ENCODE measurements at regions not wholly inside any gene's neighbourhood (a gene's known extent, or its start where the extent isn't known, plus 50 kb on each side); places are given as distances from the start of the nearest gene placed in this dataset.

GRCh38 chr18:27609221-27609620 lies 424.1 kb upstream of the CHST9 start (continued):
- TF ChIP-seq SP1 (IDR thresholded peaks at IDR 0.05; ENCODE audit: low read depth) = no peak
- TF ChIP-seq, protein P1, sequence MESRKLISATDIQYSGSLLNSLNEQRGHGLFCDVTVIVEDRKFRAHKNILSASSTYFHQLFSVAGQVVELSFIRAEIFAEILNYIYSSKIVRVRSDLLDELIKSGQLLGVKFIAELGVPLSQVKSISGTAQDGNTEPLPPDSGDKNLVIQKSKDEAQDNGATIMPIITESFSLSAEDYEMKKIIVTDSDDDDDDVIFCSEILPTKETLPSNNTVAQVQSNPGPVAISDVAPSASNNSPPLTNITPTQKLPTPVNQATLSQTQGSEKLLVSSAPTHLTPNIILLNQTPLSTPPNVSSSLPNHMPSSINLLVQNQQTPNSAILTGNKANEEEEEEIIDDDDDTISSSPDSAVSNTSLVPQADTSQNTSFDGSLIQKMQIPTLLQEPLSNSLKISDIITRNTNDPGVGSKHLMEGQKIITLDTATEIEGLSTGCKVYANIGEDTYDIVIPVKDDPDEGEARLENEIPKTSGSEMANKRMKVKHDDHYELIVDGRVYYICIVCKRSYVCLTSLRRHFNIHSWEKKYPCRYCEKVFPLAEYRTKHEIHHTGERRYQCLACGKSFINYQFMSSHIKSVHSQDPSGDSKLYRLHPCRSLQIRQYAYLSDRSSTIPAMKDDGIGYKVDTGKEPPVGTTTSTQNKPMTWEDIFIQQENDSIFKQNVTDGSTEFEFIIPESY (IDR thresholded peaks at IDR 0.05; ENCODE audit: extremely low read depth, insufficient replicate concordance, low read length) = no peak
- TF ChIP-seq SIN3A (IDR thresholded peaks at IDR 0.05; ENCODE audit: low read depth) = no peak
- TF ChIP-seq TCF7L2 (IDR thresholded peaks at IDR 0.05; ENCODE audit: borderline replicate concordance, extremely low read depth, insufficient read depth, insufficient read length) = no peak
- TF ChIP-seq, protein P2, sequence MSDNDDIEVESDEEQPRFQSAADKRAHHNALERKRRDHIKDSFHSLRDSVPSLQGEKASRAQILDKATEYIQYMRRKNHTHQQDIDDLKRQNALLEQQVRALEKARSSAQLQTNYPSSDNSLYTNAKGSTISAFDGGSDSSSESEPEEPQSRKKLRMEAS (IDR thresholded peaks at IDR 0.05) = no peak
- TF ChIP-seq EZH2phosphoT487 (IDR thresholded peaks at IDR 0.05; ENCODE audit: borderline replicate concordance) = no peak
- no peak for TF ChIP-seq EZH2 (IDR thresholded peaks at IDR 0.05)

DNA sequence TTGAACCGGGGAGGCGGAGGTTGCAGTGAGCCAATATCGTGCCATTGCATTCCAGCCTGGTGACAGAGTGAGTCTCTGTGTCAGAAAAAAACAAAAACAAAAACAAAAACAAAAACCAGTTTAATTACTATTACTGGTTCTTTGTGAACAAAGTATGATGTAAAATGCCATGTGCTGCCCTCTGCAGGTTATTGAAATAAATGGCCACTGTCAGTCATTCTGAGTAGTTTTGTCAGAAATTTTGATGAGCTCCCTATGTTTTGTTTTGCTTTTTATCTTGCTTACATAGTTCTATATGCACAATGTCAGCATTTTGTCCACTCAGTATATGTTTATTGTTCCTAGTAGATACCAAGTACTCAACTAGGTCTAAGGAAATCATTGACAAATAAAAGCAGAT lies 423.6 kb upstream of the CHST9 start:
- H4K20me1 ChIP-seq (ENCODE audit: insufficient read depth) = no peaks in the 10 kb centered on the region
- ATAC-seq = no peak
- intact Hi-C loops (cut with micrococcal nuclease) = no loop called here

More for the DNA sequence above, 423.6 kb upstream of the CHST9 start:
- no peaks in the 10 kb centered on the region for H3K9me3 ChIP-seq (ENCODE audit: control insufficient read depth in 1 of 2, insufficient read depth in 1 of 2, low read depth in 1 of 2, low read length in 2 of 2)
- no TSS peak for BruUV-seq (replicated peaks)
- H3K9ac ChIP-seq (ENCODE audit: low read length) = no peak overlapping the region
- H3K36me3 ChIP-seq (ENCODE audit: control insufficient read depth in 1 of 2, insufficient read depth in 2 of 2, low read length in 2 of 2) = no peaks in the 10 kb centered on the region
- ChIA-PET CTCF (interaction anchor here (0.6 to 2.0 kb wide), 9 partner anchors 9 to 1225 kb away, joined by 3 to 7 read pairs (median 4); no protein-coding TSS in a partner anchor), POLR2A (no interaction called here), RAD21 (ENCODE audit: low non-redundant PET in 1 of 2, low total read pairs in 2 of 2, uncharacterized antibody in 2 of 2, unreplicated experiment in 2 of 2) (no interaction called here)
- H3K4me3 ChIP-seq (replicated peaks in 1 of 2; ENCODE audit: low read depth in 1 of 2, low read length in 2 of 2) = no peak overlapping the region
- TF ChIP-seq FOSL1 (IDR thresholded peaks at IDR 0.05; ENCODE audit: low read depth) = no peak
- peak; percentile 4 to 59 (median 52); a peak in 4 of 6 replicates for TF ChIP-seq CTCF (IDR thresholded peaks at IDR 0.05 in 2 of 3, conservative IDR thresholded peaks at IDR 0.05 in 1 of 3; ENCODE audit: borderline replicate concordance in 1 of 3, insufficient read depth in 1 of 3, low read depth in 2 of 3, low read length in 2 of 3)
- DNase-seq (ENCODE audit: low read depth, low spot score) = no peak
- no peak overlapping the region for H3K4me2 ChIP-seq (ENCODE audit: low read length)
- H3K9me2 ChIP-seq (ENCODE audit: insufficient read depth) = no peaks in the 10 kb centered on the region
- H3K4me1 ChIP-seq (ENCODE audit: control insufficient read depth in 1 of 2, insufficient read depth in 2 of 2, low read length in 2 of 2) = no peaks in the 10 kb centered on the region
- H3K27ac ChIP-seq (ENCODE audit: low read depth, low read length) = no peak overlapping the region
- H3K79me2 ChIP-seq (ENCODE audit: insufficient read depth, low read length) = no peaks in the 10 kb centered on the region
- H2AFZ ChIP-seq (ENCODE audit: low read depth, low read length, poor library complexity, severe bottlenecking) = no peak overlapping the region
- H3K27me3 ChIP-seq (ENCODE audit: insufficient read depth, low read length) = no peaks in the 10 kb centered on the region

Data from HCT116 (cell line).